ENCODE measurements at regions not wholly inside any gene's neighbourhood (a gene's known extent, or its start where the extent isn't known, plus 50 kb on each side); places are given as distances from the start of the nearest gene placed in this dataset.

DNA sequence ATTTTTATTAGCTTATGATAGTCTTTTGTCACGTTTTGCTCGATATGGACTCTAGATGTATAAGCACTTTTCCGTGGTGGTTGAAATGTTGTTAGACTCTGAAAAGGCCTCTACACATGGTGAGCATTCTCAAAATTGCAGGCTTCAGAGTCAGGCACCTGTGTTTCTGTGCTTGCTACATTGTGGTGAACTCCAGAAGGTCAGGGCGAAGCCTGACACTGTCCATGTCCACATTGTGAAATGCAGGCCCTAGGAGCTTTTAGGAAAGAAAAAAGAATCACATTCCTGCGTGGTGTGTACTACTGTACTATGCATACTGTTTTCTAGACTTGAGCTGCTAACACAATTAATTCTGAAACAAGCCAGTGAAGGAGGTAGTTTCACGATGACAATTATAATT lies 86.3 kb downstream of the HS3ST1 start:
- DNase-seq: no peak

DNA sequence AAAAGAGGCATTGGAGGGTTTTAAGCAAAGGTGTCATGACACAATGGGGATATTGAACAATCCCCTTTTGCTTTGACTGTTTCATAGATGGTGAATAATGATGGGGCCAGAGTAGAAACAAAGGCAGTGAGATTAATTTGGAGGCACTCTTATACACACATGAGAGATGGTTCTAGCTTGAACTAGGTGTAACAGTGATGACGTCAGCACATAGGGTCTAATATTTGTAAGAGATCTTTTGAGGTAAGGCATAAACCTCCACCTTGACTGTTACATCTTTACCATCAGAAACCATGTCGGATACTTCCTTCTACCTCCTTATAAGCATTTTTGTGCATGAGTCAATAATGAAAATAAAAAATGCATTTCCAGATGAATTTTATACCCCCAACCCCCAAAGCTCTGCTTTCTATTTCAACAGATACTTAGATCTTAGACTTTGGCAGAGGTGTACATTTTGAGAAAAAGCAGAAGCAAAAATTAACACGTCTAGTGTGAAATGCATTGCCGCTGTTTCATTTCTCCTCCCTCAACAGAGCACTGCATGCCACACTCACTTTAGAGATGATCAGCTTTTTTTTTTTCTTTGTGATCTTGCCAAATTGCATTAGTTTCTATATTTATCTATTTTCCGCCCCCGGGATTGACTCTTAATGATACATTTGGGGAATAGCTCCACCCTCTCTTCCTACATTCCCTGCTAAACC lies 87.2 kb downstream of the HS3ST1 start:
- DNase-seq: no peak

DNA sequence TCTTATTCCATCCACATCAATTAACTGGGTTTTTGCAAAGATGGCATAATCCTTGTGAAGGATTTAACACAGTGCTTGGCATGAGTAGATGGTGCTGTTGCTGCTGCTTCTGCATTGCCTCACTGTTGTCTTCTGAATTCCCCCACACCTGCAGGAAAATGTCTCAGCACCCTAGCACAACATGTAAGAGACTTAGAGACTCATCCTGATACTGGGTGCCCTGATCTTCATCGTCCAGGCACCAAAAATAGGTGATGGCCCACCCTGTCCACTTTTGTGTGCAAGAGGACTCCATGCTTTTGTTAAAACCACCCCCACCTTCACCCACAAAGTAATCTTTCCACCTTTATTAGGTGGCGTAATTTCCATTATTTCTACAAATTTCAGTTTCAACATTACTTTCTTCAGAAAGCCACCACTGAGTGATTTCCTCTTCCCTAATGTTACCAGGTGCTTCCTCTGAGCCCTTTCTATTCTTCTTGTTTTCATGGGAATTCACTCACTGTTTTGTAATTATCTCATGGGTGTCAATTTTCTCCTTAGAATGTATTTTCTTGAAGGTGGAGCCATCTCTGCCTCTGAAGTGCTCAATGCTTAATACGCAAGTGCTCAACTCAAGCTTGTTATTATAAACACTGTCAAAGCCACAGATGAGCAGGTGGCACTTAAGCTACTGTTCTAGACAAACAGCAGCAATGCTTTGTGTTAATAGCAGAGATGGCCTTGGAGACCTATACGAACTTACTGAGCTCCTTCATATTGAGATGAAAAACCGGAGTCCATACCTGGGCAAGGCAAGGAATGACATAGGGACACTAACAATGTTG lies 89.5 kb downstream of the HS3ST1 start:
- DNase-seq: no peak

DNA sequence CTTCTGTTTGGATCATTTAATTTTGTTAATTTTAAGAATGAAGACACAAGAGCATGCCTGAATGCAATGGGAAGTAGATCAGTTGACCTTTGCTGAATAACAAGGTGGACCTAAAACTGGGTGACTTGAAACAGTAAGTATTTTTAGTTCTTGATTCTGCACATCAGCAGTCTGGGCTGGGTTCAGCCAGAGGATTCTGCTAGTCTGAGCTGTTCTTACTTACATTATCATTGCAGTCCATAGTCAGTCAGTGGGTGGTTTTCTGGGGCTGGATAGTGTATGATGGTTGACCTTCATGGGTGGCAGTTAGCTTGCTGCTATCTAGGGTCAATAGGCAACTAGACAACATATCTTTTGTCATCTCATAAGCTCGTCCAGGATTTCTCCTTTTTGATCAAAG lies 91.4 kb downstream of the HS3ST1 start:
- DNase-seq: no peak

DNA sequence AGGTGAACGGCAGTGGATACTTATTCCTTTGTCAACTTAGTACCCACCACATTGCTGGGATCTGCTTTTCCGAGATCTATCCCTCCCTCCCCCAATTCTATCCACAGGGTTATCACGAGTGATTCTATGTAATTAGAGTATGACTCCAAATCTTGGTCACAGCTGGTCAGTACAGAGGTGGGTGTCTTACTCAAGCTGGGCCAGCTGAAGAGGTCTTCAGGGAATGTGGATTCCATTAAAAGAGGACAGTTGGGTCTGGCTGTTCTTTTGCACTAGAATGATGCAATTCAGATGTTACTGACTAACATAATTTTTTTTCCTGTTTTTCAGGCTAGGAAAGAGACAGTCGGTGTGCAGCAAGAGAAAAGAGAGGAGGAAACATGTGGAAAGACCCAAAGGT lies 92.3 kb downstream of the HS3ST1 start:
- DNase-seq: no peak

DNA sequence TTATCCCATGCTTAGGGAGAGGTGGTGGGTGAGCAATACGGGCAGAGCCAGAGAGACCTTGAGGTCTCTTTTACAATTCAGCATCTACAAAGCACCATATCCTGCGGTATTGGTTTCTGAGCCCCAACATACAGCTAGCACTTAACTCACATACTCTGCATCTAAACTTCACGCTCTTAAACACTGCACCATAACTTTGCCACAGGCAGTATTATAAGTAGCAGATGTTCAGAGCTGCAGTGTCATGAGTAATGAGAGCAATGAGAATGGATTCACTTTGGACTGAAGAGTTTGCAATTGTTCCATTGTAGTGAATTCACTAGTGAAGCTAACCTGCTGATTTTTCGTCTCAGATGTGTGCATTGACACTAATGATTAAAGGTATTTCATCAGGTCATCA lies 93.8 kb downstream of the HS3ST1 start:
- DNase-seq: no peak

DNA sequence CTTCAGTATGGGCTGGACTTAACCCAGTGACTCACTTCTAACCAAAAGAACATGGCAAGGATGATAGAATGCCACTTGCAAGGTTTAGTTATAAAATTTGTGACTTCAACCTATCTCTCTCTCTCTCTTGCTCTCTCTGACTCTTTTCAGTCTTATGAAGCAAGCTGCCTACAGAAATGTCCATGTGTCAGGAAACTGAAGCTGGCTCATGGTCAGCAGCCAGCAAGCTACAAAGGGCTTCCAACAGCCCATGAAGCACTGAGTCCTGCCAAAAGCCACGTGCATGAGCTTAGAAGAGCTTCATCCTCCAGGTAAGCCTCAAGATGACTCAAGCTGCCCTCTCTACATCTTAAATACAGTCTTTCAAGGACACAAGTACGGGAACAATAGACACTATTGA lies 100.3 kb downstream of the HS3ST1 start:
- no peak for DNase-seq

DNA sequence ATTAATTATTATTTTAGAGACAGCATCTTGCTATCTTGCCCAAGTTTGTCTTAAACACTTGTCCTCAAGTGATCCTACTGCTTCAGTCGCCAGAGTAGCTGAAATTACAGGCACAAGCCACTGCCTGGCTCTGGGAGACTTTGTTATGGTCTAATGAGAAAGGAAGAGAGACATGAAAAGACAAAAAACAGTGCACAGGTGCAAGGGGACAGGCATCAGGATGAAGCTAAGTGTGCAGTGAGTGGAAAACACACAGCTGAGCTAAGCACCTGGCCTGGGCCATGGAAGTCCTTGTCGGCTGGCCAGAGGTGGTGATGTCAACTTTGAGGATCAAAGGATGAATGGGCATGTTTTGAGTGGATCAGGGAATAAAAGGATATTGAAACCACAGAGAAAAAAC lies 102.7 kb downstream of the HS3ST1 start:
- DNase-seq: no peak

DNA sequence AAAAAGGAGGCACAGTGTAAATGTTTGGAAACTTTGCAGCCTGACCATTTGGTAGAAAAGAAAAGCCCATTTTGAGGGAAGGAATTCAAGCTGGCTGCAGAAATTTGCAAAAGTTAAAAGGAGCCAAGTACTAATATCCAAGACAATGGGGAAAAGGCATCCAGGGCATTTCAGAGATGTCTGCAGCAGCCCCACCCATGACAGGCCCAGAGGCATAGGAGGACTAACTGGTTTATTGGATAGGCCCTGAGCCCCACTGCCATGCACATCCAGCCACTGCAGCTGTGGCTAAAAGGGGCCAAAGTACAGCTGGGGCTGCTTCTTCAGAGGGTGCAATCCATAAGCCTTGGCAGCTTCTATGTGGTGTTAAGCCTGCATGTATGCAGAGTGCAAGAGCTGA lies 104.9 kb downstream of the HS3ST1 start:
- no peak for DNase-seq

- no peak for DNase-seq
Measured at GRCh38 chr4:11313157-11313943, 115.3 kb downstream of the HS3ST1 start.

GRCh38 chr4:11312389-11312788 lies 116.3 kb downstream of the HS3ST1 start:
- DNase-seq: no peak

- DNase-seq: no peak
Measured at GRCh38 chr4:11301075-11301660, 127.5 kb downstream of the HS3ST1 start.

DNA sequence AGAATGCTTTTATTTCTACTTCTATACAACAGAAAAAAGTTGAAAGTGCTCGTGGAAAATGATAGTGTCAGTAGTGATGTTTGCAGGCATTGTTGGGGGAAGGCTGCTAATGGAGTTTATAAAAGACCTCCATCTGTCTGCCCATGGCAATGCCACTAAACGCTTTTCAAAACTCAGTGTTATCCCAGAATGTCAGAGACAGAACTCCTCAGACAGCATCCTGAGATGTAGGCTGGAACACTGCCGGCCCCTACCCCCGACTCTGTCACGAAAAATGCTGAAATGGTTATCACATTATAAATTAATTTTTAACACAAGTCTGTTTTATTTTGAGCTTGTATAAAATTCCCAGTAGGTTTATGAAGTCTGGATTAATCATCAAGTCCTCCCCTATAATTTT lies 128.9 kb downstream of the HS3ST1 start:
- DNase-seq: no peak

DNA sequence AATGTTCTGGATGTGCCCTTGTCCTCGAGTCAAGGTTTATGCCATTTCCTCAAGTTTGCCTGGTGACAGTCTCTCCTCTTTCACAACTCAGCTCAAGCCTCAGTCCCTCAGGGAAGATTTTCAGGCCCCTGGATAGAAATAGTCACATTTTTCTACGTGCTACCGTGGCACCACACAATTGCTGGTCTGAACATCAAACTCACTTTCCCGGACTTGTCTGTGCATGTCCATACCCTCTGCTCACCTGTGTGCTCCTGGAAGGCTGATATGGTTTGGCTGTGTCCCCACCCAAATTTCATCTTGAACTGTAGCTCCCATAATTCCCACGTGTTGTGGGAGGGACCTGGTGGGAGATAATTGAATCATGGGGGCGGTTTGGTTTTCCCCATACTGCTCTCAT lies 129.7 kb downstream of the HS3ST1 start:
- DNase-seq: no peak

DNA sequence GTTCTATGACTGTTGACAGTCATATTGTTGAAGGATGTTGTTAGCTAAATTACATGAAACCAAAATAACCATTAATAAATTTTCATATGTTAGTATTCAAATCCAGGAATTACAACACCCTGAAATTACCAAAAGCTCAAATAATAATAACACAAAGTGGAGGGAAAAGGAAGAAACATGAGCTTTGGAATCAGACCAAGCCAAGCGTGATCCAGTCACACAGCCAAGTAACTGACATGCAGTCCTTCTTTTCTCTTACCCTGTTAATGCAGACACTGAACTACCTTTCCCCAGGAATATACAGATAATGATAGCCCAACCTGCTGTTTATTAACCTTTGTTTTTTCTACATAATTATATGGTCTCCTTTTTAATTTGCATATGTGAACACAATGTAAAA lies 130.2 kb downstream of the HS3ST1 start:
- DNase-seq: no peak

- no peak for DNase-seq
Measured at GRCh38 chr4:11297627-11298026, 131.1 kb downstream of the HS3ST1 start.

GRCh38 chr4:11297201-11297600 lies 131.5 kb downstream of the HS3ST1 start:
- no peak for DNase-seq

DNA sequence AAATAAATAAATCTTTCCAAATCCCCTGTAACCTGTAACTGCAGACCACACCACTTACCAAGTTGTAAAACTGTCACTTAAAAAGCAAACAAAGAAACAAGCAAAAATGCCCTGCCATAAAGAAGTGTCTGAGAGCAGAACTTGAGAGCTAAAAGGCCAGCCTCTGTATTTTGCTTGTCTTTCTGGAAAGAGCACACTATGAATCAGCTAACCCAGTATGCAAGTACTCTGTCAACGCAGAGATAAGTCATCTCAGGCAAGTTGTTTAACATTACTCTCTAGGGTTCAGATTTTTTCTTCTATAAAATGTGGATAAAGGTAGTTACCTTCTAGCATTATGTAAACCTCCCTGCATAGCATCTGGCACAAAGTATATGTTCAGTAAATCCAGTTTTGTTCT lies 134.8 kb downstream of the HS3ST1 start:
- no peak for DNase-seq

GRCh38 chr4:11287055-11287454 lies 141.6 kb downstream of the HS3ST1 start:
- DNase-seq: no peak

DNA sequence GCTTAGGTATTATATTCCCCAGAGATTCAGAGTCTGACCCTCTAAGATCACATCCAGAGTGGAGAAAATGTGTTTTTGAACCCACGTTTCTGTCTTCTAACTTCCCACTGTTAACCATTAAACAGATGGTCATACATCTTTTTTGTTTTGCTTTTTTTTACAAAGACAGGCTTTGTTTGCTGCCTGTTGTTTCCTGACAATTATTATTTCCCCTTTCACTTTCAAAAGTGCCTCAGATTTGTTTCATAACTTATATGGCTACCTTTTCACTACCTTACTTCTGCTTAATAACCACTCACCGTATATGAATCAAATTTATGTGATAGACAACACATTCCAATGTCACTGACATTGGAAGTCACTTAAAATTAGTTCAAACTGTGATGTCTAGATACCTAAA lies 142.2 kb downstream of the HS3ST1 start:
- no peak for DNase-seq

DNA sequence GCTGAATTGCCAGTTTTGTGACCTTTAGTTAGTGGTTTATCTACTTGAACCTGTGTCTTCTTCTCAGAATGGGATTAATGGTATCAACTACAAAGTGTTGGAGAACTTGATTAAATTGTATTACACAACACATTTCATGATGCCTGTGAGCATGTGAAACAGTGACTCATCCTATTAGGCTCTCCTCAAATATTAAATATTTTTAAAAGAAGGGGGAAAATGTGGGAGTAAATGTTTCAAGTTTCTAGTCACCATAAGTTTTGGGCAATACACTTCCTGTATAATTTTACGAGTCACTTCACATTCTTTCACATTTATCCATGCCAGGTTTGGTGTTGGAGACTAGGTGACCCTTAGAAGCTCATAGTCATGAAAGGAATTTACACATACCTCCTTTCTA lies 147.0 kb downstream of the HS3ST1 start:
- DNase-seq: no peak

DNA sequence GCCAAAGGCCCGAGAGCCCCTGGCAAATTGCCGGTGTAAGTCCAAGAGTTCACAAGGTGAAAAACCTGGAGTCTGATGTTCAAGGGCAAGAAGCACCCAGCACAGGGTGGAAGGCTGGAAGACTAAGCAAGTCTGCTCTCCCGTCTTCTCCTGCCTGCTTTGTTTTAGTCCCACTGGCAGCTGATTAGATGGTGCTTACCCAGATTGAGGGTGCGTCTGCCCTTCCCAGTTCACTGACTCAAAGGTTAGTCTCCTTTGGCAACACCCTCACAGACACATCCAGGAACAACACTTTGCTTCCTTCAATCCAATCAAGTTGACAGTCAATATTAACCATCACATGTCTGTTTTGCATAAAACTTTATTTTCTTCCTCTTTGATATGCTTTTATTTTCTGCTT lies 157.4 kb downstream of the HS3ST1 start:
- DNase-seq: no peak

GRCh38 chr4:11268149-11268548 lies 160.5 kb downstream of the HS3ST1 start:
- DNase-seq: no peak

All from T-helper 1 cell (primary cell).